Islet precursor cell (in vitro differentiated cells): ENCODE measurements at regions not wholly inside any gene's neighbourhood (a gene's known extent, or its start where the extent isn't known, plus 50 kb on each side); places are given as distances from the start of the nearest gene placed in this dataset.

Experiments
- DNase-seq: peaks from one replicate; pipeline ENCODE4 v3.0.0-alpha.2; 2018

DNA sequence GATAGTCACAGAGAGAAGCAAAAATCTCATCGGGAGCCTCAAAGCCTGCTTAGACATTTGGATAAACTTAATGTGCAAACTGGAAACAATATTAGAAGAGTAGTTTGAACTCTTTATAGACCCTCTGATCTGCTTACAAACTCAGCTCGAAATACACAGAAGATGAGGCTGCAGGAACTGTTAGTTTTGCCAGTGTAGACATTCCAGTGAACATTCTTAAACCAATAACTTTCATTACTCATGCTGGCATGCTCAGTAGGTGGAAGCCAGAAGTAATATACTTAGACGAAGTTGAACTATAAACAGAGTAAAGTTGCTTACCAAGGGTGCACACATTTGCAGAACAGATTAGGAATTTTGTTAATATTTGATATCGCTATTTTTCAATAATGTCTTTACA is 303.5 kb downstream of the ANKRD50 start:
- no peak for DNase-seq

DNA sequence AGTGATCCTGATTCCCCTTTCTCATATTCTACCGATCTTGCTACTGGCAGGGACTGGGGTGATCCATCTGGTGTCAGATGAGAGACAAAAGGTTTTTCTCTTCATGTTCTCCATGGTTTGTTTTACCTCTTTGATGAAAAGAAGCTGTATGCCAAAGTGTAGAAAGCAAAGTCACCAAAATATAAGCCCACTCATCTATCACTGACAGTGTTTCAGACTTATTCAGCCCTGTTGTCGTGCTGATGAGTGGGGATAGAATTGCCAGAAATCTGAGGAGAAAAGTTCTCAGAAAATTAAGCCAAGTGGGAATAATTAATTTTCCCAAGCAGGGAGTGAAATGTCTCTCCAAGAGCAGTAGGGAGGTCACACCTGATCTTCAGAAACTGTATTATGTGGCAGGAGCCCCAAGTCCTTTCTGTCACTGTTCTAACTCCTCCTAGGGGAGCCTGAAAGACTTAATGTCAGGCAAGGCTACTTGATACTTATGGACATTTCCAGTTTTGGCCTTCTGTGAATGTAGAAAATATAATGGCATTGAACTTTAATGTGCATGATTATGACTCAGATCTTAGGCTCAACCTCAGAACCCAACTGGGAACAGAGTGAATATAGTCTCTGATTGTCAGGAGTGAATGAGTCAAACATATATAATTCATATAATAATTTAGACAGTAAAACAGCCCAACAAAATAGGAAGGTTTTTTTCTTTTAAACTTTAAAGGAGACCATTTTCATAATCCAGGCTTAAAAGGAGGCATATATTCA is 298.1 kb downstream of the ANKRD50 start:
- no peak for DNase-seq

DNA sequence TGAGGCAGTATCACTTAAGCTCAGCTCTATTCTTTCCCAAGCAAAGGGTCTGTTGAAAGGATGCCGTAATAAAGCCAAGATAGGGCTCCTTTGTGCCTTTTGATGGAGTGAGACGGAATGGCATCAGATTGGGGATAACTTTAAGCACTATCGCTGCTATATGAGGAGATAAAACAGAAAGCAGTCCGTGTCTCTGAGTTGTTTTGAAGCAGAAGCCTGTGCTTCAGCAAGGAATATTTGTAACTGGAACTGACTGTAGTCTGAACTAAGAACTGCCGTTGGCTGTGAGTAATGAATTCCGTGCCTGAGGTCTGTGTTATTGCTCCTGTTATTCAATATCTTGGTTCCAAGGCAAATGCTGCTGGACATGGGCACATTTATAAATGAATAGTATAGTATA is 297.4 kb downstream of the ANKRD50 start:
- DNase-seq: no peak

DNA sequence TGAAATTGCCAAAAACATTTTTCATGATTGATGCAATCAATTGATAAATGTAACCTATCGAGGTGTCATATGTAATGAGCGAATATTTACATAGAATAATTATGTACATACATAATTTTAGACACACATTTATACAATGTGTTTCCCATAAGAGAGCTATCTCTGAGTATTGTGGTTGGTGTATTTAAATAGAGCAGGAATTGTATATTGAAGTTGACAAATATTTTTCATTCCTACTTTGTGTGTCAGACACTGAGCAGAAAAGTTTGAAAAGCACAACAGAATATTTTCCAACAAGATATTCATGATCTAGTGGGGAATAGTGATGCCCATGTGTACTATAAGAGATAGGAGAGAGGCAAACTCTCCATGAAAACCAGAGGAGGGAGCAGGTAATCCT is 295.2 kb downstream of the ANKRD50 start:
- DNase-seq: no peak

DNA sequence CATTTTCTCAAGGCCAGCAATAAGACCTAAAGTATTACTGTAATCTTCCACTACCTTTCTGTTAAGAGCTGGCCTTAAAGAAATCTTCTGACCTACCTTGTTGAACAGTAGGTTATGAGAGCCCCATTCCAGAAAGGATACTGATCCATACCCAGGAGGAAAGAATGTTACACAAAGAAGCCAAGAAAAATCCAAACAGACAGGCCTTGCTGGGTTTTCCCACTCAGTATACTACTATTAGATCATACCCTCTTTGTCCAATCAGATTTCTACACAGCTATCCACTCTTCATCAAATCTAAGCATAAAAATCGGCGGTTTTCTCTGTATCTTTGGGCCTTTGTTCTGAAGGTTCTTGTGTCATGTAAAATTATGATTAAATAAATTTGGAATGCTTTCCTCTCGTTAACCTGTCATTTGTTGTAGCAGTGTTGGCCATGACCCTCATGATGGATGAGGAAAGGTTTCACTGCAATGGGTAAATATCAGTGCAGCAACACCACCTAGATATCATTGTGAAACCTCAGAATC is 292.3 kb downstream of the ANKRD50 start:
- no peak for DNase-seq

DNA sequence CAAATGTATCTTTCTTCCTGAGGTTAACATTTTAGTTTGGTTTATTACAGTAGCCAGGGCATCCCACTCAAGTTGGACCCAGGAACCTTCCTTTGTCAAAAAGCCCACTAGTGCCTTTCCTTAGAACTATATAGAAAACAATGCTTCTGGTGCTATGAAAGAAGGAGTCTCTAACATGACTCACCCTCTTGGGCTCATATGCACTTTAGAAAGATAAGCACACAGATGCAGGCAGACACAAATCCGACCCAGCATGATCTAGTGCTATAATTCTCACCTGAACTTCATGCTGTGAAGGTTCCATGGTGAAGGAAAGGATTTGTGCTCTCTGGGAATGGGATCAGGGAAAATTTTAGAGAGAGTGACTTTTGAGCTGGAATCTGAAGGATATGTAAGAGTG is 289.4 kb downstream of the ANKRD50 start:
- no peak for DNase-seq

DNA sequence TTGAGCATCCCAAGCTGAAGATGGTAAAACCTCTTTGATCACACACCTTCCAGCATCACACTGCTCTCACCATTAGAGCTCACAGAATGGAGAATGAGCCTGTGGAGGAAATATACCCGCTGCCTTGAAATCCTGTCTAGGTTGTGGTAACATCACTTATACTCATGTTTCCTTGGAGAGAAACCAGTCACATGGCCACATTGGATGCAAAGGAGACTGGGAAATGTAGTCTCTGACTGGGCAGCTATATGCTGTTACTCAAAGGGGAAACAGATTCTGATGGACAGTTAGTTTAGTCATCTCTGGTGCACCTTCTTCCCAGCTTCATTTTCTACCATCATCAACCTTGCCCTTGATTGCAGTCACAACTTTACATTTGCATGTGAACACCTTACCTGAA is 286.3 kb downstream of the ANKRD50 start:
- no peak for DNase-seq

DNA sequence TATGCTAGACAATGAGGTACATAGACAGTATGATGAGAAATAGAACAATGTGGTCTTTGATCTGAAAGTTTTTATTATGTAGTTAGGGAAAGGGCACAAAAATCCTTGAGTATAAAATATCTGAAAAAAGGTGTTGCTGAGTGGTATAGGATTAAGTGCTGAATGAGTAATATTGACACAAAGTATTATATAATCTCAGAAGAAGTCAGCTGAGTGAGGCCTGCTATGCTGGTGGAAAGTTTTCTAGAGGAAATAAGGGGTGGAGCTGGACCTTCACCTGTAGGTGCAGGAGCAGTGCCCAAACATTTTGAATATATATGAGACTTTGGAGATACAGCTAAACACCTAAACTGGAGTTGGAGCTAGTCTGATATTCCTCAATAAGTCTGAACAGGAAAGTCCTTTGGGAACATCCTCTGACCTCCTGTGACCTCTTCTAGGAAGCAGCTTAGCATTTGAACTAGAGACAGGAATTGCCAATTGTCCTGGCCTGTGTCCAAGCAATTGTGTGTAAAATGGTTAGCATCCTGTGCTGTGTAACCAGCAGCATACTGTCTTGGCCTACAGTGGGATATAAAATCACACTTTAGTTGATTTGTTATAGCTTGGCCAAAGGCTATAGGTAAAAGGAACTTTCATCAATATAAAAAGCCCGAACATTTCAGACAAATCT is 285.3 kb downstream of the ANKRD50 start:
- DNase-seq: no peak

DNA sequence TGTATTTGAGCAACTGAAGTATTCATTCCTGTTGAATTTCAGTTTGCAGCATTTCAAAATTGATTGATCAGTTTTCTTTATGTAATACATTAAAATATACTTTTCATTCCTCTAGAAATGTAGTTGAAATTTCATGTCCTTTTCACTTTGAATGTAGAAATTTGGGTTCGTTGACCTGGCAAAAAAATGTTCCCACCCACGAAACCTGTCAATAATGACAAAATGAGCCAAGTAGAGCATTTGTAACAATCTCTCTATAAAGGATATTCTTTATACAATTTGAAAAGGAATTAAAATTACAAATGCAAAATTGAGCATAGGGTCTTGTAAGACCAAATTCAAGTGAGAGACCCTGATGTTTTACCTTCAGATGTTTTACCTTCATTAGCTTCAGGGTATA is 283.9 kb downstream of the ANKRD50 start:
- no peak for DNase-seq

DNA sequence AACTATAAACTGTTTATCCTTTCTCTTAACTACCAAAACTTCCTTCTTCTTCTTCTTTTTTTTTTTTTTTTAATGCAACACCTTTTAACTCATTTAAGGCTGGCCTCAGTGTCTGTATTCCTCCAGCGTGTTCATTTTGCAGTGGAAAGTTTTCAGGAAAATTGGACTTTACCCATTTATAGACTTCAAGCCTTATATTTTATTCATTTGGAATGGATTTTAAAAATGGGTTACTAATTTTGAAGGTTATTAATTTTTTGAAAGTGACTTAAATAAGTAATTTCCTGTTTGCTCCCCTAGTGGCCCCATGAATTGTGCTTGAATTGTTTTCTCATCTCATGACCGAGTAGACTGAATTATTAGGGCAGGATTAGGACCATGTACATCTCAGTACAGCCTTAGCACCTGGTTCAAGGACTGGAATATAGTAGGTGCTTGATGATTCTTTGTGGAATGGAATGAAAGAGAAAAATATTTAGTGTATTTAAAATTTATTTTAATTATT is 282.7 kb downstream of the ANKRD50 start:
- DNase-seq: no peak

DNA sequence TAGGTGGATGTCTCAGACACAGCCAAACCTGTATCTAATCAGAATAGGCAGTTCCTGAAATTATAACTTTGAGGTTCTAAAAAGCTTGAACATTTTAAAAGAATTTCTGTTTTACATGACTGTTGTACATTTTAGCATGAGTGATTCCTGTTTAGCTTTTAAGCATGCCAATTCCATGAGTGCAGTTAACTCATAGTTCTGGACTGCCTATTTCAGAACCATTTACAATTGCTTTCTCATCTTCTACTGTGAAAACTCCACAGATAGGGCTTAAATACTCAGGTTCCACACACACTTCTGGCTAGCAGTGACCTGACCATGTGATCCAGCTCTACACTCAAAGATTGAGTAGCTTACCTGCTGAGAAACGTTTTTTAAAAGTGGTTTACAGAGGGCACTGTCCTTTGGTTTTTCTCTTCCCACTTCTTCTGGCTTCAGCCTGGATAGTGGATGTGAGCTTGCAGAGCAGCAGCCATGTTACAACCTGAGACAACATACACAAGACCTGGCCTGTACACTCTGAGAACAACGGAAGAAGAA is 280.8 kb downstream of the ANKRD50 start:
- DNase-seq: no peak

DNA sequence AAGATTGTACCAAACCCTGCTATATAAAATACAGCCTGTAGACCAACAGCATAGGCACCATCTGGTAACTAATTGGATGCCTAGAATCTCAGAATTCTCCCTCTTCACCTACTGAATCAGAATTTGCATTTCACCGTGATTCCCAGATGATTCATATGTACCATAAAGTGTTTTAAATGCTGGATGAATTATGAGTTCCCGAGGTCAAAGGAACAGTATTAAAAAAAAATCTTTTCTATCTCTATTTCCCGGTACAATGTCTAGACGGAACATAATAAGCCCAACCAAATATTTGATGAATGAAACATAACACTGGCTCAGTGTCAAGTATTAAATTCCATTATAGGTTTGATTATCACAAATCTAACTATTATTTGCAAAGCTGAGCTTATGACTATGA is 280.0 kb downstream of the ANKRD50 start:
- no peak for DNase-seq

DNA sequence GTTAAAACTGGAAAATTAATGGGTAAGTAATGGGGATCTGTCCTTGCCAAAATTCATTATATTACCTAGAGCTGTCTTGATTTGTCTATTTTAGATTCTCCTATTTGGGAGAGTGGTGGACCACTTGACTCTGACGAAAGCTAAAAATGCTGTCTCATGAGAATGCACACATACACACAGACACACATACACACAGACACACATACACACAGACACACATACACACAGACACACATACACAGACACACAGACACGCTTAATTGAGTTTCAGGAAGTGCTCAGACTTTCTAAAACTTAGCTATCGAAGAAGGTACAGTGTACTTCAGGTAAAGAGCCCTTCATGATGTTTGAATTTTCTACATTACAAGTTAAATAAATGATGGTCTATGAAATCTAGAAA is 279.5 kb downstream of the ANKRD50 start:
- no peak for DNase-seq

DNA sequence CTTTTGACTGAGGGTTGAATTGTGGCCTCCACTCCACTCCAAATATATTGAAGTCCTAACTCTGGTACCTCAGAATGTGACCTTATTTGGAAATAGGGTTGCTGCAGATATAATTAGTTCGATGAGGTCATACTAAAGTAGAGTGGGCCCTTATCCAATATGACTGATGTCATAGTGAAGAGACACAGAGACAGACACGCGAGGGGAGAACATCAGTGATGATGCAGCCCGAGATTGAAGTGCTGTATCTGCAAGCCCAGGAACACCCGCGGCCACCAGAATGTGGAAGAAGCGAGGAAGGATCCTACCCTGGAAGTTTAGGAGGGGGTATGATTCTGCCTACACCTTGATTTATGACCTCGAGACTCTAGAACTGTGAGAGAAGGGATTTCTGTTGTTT is 279.0 kb downstream of the ANKRD50 start:
- no peak for DNase-seq

DNA sequence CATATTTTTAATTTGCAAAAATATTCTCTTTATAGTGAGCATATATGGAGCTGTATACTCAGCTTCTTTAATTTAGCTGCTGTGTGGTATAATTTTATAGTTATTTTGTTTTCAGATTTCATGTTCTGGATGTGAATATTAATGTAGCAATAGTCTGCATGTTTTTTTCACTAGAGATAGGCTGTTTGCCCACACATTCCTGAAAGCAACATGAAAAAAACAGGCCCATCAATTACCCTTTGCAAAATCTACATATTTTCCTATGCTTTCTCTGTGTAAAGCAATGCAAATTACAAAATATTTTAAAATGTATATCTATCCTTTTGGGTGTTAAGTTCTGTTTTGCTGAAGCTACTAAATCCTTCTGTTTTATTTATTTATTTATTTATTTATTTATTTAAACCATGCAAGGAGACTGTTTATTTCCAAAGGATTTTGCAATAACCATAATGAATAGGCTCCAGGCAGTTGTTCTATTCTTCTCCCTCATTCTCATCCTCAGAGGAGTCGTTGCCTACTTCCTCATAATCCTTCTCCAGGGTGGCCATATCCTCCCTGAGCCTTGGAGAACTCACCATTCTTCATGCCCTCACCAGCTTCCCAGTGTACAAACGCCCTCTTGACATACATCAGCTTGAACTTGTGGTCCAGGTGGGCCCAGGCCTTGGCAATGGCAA is 277.1 kb downstream of the ANKRD50 start:
- no peak for DNase-seq

DNA sequence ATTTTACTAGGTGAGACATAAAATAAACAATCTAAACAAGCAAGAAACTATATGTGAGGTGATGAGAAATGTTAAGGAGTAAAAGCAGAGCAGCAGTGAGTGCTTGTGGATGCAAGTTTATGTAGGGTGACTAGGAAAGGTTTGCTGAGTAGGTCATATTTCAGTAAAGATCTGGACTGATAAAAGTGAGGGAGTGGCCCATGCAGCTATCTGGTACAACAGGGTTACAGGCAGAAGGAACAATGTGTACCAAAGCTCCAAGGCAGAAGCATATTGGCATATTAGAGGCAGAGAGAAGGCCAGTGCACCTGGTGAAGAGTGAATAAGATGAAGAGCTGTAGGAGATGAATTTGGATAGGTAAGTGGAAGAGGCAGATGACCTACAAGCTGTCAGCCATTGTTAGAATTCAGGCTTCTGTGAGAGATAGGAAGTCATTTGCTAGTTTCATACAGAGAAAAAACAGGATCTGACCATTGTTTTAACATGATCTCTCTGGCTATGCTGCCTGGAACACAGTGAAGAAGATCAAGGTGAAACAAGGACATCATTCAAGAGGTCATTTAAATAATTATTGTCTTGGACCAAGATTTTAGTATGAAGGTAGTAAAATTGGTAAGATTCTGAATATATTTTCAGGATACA is 274.6 kb downstream of the ANKRD50 start:
- no peak for DNase-seq

DNA sequence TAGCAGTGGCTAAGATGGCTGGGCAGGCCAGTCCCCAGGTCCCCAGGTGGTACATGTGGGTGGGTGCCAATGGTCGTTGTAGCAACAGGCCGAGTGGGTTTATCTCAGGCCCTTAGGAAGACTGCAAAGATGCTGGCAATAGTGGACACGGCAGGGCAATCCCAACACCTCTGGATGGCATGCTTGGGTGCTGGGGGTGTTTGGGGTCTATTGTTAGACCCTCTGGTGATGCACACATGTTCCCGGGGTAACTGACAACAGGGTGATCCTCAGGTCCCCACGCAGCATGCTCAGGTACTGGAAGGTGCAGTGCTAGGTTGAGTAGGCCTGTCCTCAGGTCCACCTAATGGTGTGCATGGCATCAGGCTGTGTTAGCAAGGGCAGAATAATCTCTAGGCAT is 267.5 kb downstream of the ANKRD50 start:
- DNase-seq: no peak

DNA sequence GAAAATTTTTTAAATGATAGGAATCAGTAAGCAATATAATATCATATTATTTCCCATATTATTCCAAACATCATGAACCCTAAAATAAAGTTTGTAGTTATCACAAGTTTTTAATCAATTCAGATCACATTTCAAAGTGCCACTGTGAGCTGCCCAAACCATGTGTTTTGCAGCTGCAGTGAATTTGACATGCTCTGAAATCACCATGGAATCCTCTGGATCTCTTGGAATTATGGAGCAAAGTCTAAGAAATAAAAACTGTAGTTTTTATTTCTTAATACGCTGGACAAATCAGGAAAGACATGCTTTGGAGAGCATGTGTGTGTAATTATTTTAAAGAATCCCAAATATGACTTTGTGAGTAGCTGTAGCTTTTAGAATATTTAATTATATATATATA is 262.7 kb downstream of the ANKRD50 start:
- DNase-seq: no peak

DNA sequence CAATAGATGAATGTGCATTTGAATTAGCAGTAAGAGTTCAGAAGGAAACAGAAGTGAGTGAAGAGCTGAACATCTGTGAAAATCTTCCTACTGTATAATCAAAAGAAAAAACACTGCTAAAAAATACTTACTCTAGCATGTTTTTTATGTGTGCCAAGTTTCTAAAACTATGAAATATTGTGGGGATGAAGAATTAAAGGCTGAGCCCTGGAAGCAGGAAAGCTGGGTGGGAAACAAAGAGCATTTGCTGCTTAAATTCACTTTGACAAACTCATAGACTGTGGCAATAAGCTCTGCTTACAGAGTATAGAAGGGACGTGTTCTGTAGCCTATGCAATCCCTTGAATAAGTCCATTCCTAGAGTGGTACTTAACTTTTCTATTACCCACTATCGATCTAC is 261.7 kb downstream of the ANKRD50 start:
- no peak for DNase-seq

DNA sequence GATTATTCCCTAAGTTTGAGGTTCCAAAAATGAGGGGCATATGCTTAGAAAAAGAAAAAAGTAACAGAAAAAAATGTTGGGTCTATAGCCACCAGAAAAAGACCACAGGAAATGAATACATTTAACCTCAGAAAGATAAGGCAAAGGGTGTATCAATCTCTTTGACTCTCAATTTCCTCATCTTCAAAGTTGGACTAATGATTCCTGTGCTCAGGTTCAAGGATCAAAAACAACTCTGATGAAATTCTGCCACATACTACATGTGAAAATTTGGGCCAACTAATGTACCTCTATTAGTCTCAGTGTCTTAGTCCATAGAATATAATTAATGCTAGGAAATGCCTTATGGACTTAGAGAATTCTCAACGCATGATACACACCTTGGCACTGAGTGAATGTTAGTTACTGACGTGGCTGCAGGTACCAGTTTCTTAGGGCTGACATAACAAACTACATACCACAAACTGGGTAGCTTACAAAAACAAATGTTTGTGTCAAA is 257.7 kb downstream of the ANKRD50 start:
- no peak for DNase-seq

DNA sequence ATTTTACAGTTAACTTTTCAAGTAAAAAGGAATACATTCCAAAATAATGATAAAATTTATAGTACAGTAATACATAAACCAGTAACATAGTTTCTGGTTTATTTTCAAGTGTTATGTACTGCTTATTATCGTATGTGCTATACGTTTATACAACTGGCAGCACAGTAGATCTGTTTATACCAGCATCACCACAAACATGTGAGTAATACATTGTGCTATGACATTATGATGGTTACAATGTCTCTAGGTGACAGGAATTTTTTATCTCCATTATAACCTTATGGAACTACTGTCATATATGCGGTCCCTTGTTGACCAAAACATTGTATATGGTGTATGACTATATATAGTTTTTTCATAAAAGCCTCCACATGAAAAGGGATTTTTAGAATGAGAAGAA is 256.9 kb downstream of the ANKRD50 start:
- DNase-seq: no peak

DNA sequence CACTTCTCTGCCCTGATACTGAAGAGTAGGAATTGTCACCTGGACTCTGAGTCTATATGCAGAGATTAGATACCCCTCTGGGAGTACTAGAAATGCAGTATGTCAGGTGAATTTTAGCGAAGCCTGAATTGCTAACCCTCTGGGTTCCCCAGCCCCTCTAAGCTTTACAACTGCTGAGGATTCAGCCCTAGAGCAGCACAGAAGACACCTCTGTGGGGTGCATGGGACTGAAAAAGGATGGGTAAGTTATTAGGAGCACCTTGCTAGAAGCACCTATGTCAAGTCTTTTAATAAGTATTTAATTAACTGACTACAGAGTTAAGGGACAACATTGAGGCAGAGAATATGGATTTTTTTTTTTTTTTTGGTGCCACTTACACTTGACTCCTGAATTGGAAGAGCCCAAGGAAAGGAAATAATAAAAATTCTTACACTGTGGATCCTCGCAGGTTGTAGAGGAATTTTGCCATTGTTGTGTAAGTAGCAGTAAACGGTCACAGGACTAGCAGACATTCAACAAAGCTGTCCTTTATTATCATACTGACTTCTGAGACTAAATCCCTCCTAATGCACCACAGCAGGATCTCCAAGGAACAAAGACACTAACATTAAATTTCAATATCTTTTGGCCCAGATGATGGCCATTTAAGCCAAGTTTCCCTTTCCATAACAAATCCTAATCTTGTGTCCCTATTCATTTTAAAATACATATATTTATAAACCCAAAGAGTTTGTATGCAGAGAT is 253.2 kb downstream of the ANKRD50 start:
- DNase-seq: no peak
